ENCODE measurements at regions not wholly inside any gene's neighbourhood (a gene's known extent, or its start where the extent isn't known, plus 50 kb on each side); places are given as distances from the start of the nearest gene placed in this dataset.
"Not testable (repeated sequence)": the region's sequence is repeated elsewhere in the genome, so short reads cannot be mapped to it uniquely, and the experiment has no call there.

DNA sequence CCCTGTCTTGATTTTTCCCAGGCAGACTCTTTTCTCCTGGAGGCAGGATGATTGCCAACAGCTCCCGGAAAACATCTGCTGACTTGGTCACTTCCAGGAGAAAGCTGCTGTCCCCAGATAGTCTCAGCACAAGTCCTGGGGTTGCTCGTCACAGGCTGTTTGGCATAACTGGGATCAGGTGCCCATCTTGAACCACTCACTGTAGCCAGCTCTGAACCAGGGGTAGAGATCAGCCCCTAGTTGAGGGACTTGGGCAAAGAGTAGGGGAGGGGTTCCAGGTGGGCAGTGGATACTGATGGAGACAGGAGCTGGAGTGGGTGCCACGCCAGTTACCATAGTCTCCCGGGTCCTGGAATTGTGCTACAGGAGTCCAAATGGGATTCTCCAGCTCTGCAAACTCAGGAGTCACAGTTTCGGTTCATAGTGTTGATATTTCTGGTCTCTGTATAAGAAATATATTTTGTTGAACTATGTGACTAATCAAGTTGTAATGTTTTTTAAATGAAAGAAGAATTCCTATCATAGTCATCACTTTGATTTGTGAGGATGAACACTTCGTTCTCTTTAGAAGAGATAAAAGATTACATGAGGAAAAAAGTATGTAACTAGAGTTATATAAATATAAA, 1154.5 kb downstream of the AACS start:
- no peak for DNase-seq

DNA sequence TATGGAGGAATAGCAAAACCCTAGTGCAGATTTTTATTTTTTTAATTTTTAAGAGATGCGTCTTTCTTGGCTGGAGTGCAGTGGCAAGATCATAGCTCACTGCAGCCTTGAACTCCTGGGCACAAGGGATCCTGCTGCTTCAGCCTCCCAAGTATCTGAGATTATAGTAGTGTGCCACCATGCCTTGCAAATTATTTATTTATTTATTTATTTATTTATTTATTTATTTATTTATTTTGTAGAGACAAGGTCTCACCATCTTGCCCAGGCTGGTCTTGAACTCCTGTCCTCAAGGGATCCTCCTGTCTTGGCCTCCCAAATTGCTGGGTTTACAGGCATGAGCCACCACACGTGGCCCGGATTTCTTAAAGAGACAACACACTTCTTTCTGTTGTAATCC, 1158.8 kb downstream of the AACS start:
- no peak for DNase-seq

DNA sequence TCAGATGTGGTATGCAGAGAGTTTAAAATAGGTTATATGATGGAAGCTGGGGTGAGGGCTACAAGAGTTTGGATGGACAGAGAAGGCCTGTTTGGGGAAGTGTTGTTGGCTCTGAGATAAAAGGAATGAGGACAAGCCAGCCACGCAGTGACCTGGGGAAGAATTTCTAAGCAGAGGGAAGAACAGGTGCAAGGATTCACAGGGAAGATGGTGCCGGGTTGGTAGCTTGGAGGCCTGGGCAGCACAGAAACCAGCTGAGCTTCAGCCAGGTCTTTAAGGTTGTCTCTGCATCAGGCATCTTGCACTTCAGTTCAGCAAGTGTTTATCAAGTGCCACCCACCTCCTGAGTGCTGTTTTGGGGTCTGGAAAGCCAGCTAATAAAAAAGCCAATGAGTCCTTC, 1163.7 kb downstream of the AACS start:
- DNase-seq: no peak

DNA sequence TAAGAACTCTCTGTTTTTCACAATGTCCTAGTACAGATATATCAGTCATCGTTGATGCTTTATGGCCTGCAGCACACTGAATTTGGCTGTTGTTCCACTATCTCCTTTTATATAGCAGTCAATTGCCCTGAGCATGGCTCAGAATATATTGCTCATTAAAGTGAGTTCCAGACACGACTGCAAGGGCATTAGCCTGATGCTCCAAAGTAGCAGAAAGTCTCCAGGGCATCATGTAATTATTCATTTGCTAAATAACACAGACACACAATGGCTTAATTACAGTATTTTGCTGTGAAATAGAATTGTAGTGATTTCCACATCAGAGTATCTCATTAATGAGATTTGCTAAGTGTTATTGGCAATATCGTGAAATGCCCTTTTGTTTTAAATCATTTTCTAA, 1167.5 kb downstream of the AACS start:
- DNase-seq: no peak

DNA sequence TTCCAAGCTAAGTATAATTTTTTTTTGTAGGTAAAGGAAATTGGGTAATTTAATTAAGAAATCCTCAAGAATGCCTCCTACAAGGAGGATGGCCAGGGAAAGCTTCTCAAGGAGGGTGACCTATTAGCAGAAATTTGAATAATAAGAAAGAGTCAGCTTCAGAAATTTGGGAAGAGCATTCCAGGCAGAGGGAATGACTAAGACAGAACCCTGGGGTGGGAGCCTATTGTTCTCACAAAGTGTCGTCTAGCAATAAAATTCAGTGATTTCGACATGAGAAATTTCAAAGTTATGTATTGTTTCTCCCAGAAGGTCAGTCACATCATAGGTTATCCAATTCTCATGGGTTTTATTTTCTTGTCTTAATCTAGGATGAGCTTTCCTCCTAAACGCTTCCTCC, 1168.4 kb downstream of the AACS start:
- no peak for DNase-seq

DNA sequence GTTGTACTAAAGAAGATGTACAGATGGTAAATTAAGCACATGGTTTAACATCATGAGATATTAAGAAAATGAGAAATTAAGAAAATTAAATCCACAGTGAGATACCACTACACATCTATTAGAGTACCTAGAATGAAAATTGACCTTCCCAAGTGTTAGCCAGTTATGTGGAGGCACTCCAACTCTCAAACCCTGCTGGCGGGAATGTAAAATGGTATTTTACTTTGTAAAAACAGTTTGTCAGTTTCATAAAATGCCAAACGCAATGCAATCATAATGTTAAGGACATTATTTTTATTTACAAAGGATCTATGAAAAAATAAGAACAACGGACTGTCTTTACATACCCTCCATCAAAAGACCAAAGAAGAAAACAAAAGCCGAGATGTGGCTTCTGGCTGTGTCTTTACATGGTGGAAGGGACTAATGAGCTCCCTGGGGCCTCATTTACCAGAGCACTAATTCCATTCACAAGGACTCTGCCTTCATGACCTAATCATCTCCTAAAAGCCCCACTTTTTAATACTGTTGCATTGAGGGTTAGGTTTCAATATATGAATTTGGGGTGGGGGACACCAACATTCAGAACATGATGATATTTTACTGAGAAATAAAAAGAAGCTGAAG, 1178.7 kb downstream of the AACS start:
- DNase-seq: no peak

DNA sequence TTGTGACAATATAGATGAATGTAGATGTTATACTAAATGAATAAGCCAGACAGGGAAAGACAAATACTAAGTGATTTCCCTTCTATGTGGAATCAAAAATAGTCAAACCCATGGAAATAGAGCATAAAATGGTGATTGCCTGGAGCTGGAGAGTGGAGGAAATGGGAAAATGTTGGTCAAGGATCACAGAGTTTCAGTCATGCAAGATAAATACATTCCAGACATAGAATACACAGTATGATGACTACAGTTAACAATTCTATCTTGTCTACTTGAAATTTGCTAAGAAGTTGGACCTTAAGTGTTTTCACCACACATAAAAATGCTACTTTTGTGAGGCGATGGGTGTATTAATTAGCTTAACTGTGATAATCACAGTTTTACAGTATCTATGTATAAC, 1182.7 kb downstream of the AACS start:
- no peak for DNase-seq

DNA sequence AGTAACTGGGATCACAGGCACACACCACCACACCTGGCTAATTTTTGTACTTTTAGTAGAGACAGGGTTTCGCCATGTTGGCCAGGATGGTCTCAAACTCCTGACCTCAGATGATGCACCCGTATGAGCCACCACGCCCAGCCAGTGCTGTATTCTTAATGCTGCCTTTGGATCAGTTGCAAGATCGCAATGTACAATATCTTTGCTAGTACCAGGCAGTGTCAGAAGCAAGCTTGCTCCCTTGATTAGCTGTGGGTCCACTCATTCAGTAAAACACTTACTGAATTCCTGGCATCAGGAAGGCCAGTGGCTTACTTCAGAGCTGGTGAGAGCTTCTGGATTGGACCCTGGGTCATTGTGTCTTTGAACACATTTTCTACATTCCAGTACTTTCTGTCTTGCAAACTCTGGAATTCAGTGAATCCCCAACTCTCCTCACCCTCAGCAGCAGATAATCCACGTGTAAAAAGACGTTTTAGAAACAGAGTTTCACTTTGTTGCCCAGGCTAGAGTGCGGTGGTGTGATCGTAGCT, 1183.7 kb downstream of the AACS start:
- DNase-seq: no peak

DNA sequence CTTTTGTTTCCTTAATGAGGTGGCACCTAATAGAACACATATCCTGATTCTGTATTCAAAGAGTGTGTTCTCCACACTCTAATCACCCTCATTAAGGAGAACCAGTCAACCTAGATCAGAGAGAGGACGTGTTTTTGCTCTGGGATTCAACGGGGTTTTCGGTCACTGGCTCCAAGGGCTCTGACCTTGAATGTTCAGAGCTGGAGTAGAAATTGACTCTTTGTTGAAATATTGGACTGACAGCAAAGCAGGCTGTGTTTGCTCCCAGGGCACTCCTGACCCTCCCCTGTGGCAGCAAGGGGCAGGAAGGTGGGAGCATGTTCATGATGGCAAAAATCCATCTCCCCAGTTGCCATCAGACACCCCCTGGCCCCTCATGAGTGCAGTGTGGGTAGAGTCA, 1193.0 kb downstream of the AACS start:
- no peak for DNase-seq

DNA sequence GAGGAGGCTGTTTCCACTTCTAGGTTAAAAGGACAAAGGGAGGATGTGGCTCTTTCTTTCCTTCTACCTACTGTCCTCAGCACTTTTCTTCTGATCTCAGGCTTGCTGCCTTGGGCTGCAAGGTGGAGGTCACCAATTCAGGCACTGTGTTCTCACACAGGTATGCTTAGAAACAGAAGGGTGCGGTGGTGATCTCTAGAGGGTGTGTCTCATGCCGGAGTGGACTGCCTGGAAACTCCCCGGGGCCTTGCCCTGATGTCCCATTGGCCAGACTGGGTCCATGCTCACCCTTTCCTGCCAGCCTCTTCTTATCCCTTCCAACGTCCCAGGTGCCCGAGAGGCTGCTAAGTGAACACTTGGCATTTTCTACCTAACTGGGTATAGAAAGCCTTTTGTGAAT, 1197.6 kb downstream of the AACS start:
- no peak for DNase-seq

DNA sequence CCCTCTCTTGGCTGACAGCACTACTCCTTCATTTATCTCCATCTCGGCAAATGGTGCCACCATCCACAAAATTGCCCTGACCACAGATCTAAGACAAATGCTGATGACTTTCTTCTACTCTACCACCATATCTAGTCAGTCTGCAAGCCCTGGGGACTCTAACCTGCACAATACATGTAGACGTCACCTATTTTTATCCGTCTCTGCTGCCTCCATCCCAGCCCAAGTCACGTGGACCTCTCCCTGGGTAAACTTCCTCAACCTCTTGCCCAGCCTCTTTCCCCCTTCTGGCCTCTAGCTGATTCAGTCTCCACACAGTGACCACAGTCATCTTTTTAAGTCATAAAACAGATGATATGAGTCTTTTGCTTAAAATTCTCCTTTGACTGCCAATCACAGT, 1203.0 kb downstream of the AACS start:
- DNase-seq: no peak

DNA sequence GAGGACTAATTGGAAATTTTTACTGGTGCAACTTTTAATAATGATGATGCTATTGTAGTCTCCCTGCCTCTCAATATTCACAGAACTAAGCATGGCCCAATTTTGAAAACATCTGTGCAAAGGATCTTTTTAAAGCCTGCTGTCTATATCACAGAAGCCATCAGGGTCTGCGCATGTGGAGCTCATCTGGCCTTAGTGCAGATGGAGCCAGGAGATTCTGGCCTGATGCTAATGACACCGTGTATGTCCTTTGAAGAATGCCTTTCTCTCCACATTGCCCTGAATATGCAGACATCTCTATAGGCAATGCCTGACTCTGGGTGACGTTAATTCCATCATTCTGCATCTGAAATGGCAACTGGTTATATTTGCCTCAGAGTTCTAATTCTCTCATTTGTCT, 1205.9 kb downstream of the AACS start:
- no peak for DNase-seq

DNA sequence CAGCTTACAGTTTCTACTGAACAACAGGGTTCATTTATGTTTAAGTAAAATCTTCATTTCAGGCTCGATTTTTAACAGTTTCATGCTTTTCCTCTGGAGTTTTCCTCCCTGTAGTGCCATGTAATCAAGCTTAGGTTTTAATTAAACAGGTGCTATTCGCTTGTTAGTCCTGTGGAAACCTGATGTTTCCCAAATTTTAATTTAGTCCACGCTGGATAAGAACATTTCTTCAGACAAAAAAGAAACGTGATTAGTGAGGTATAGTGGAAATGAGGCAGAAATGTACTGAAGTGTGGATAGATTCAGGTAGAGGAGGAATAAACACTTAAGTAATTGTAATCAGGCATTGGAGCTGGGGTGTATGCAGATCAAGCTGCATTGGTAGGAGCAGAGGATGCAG, 1217.5 kb downstream of the AACS start:
- DNase-seq: no peak

DNA sequence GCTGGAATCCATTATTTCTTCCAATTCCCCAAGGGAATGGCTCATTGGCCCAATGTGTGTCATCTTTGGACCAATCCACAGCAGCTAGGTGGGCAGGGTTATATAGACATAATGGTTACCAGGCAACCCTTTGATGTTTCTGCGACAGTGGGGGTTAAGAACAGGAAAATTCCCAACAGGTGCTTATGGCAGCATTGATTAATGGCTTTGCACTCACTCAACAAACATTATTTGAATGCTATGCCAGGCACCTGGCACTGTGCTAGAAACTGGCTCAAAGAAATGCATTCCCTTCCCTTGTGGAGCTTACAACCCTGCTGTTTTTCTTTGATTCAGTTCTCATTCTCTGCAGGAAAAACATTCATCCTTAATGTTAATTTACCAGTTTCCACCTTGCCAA, 1221.0 kb downstream of the AACS start:
- no peak for DNase-seq

DNA sequence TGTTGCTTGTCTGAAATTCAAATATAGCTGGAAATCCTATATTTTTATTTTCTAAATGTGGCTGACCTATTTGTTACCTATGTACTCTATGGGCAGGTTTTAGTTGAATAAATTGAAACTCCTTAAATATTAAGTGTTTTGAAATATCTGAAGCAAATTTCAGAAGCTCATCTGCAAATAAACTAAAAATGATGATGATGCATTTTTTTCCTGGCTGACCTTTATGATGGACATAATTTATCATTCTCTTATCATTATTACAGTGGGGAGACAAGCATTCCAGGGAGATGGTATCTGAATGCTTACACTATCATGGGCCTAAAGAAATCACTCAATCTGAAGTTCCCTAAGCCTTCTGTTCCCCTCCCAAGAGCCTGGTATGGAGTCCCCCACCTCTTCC, 1225.2 kb downstream of the AACS start:
- no peak for DNase-seq

DNA sequence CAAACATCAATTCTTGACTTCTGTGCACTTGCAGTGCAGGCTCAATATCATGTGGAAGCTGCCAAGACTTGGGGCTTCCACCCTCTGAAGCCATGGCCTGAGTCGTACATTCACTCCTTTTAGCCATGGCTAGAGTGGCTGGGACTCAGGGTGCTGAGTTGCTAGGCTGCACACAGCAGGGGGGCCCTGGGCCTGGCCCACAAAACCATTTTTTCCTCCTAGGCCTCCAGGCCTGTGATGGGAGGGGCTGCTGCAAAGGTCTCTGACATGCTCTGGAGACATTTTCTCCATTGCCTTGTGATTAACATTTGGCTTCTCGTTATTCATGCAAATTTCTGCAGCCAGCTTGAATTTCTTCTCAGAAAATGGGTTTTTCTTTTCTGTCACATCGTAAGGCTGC, 1226.8 kb downstream of the AACS start:
- DNase-seq: not testable (repeated sequence)

DNA sequence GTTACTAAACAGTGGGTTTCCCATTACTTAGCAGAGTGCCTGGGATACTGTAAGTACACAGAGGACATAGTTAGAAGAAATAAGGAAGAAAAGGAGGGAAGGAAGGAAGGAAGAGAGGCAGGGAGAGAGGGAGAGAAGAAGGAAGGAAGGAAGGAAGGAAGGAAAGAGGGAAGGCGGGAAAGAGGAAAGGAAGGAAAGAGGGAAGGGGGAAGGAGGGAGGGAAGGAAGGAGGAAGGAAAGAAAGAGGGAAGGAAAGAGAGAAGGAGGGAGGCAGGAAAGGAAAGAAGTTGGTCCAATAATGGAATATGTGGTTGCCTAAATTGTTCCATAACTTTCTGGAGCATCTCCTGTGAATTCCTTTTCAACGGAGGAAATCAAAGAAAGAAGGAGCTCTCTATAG, 1230.4 kb downstream of the AACS start:
- DNase-seq: no peak

DNA sequence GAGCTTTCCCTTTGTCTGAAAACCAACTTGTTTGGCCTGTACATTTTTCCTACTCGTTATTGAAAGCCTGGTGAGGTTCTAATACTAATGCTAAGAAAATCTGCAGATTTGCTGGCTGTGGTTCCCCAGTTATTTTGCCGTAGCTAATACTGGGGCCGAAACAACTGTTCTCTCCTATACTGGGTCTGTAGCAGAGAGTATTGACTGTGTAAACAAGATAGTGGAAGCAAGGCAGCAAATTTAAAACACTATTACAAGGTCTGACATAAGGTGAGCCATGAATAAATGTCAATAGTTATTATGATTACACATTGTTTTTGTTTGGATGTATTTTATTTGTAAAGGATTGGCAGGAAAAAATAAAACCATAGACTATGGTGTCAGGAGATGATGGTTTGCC, 1244.0 kb downstream of the AACS start:
- no peak for DNase-seq

DNA sequence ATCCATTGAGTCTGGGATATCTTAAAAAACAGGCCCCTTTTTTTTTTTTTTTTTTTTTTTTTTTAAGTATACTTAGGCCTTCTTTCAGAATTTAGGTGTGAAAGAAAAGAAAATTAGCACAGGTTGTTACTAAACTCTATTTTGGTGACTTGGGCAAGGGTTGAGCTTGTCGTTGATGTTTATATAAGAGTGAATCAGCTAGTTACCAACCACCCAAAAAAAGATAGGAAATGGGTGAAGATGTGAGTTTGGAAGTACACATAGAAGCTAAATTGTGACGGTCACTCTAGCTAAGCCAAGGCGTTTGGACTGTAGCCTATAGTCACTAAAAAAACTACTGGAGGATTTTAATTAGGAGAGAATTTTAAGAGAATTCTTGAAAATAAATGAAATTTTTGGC, 1247.2 kb downstream of the AACS start:
- DNase-seq: no peak

DNA sequence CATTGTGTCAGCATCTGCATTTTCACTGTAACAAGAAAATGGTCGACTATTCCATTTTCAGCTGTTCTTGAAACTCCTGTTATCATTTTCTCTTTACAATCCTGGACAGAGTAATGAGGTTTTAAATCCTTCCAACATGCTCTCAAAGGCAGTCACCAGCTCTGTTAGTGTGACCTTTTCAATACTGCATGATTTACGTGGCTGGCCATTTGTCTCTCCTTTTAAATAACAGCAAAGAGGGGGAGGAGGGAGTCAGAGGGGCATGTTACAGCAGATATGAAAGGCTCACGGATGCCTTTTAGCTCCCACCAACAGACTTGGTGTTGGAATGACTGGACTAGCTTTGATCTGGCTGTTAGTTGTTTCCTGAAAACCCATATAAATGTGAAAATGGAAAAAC, 1251.2 kb downstream of the AACS start:
- DNase-seq: no peak

DNA sequence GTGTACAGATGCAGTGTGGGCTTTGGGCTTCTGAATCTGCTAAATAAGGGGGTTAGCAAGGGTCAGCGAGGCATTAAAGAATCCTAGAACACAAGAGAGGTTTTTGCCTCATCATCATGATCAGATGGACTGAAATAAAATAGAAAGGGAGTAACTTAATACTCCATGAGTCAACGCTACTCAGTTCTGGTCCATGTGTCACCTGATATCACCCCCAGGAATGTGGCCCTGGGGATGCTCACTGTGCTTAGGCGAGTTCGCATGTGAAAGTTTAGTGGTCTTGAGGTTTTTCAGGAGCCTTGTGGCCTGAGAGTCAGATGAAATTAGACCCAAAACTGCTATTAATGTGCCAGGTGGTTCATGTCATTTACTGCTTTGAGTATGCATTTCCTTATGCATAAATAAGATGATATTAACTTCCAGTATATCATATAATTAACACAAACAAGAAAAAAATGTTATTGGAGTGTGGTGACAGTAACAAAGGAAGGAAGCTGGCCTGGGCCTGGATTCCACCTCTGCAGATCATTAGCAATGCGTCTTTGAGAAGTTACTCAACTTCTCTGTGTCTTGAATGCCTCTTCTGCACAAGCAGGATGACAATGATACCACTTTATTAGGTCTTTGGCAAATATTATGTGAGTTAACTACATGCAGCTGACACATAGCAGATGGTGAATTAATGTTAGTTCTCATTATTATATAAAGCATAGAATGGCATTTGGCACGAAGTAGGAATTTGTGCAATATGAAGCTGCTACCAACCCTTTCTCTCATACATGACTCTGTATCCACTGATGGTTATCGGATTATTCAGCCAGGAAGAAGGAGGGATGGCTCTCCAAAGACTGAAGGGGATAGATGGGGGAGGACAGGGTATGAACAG, 1272.6 kb downstream of the AACS start:
- DNase-seq: no peak

DNA sequence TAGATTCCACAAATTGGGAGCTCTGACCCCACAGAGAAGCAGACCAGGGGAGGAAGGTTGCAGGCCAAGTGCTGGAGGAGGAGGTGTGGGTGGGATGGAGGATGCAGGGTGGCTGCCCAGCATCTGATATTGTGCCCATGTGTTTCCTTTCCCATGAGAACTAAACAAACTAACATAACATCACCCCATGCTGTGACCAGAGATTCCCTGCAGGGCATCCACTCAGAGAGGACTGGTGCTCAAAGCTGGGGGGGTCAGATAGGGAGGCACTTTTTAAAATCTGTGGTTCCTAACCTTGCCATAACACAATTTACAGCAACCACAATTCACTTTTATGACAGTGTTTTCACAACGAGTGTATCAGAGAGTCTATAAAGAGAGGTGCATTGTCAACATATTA, 1277.6 kb downstream of the AACS start:
- no peak for DNase-seq

DNA sequence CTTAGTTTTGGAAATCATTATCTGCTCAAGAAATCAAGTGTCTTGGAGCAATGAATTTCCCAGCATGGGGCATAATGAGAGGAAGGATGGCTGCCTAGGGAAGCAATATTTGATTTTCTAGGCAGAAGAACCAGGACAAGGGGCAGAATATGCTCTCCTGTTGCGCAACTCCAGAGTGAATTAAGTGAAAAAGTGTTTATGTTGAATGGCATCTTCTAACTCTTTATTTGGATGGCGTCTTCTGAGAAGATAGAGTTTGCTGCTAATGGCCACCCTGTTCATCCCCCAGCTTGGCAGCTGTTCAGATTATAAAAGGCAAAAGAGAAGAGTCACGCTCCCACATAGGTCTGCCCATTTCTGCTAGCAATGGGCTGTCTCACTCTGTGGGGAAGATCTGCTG, 1278.1 kb downstream of the AACS start:
- no peak for DNase-seq

DNA sequence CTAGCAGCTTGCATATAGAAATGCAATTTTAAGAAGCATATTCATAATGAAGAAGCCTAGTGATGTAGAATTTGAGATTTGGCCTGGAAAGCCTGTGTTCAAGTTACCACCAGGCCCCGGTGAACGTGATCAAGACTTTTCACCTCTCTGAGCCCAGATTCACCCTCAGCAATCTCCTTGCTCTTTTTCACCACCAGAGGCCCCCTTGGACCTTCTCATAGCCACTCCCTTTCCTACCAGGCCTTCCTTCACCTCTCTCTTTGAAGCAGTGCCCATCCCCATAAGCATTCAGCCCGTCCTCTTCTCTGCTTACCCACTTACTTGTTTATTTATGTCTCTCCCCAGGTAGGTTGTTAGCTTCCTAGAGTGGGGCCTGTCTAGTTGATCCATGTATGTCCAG, 1280.9 kb downstream of the AACS start:
- no peak for DNase-seq

Measured in CD4-positive, alpha-beta T cell treated with Interleukin-4 for 1 hour (primary cell).